GM23338 (cell line): ENCODE measurements at regions not wholly inside any gene's neighbourhood (a gene's known extent, or its start where the extent isn't known, plus 50 kb on each side); places are given as distances from the start of the nearest gene placed in this dataset.

Experiments used
- ATAC-seq: fragments of 200-7000 bp; cut with Tn5 transposase; 3 replicates; pipeline ENCODE4 v1.9.1; 2020
- DNase-seq: peaks from one replicate; pipeline ENCODE4 v3.0.0-alpha.2; 2015; ENCODE audit warnings: low spot score
- H2AFZ ChIP-seq: fragments of 200-600 bp; sonication (generic); 2 replicates; pipeline ENCODE4 v1.8.0; 2016; ENCODE audit warnings: antibody characterized with exemption, mild to moderate bottlenecking, moderate library complexity
- H3F3A ChIP-seq: fragments of 200-600 bp; sonication (generic); replicated peaks from 2 replicates; pipeline ENCODE4 v1.8.0; 2017; ENCODE audit warnings: antibody characterized with exemption, mixed run types, low read depth
- H3K27ac ChIP-seq: fragments of 200-600 bp; sonication (generic); 2 replicates; pipeline ENCODE4 v1.6.1; 2016; ENCODE audit warnings: low read depth
- H3K27me3 ChIP-seq: fragments of 200-600 bp; sonication (generic); 2 replicates; pipeline ENCODE4 v1.8.0; 2016; ENCODE audit warnings: mild to moderate bottlenecking, mixed run types, moderate library complexity; ENCODE audit not compliant: insufficient read depth
- H3K36me3 ChIP-seq: fragments of 200-600 bp; sonication (generic); 2 replicates; pipeline ENCODE4 v1.8.0; 2016; ENCODE audit warnings: mild to moderate bottlenecking; ENCODE audit not compliant: insufficient read depth
- H3K4me1 ChIP-seq: fragments of 200-600 bp; sonication (generic); 2 replicates; pipeline ENCODE4 v1.8.0; 2016; ENCODE audit warnings: mild to moderate bottlenecking, moderate library complexity; ENCODE audit not compliant: insufficient read depth
- H3K4me2 ChIP-seq: fragments of 200-600 bp; sonication (generic); 2 replicates; pipeline ENCODE4 v1.7.1; 2017; ENCODE audit warnings: mixed run types
- H3K4me3 ChIP-seq: fragments of 200-600 bp; sonication (generic); 2 replicates; pipeline ENCODE4 v1.6.1; 2016; ENCODE audit warnings: mixed run types
- H3K79me2 ChIP-seq: fragments of 200-600 bp; sonication (generic); replicated peaks from 2 replicates; pipeline ENCODE4 v1.8.0; 2017; ENCODE audit warnings: mild to moderate bottlenecking; ENCODE audit not compliant: insufficient read depth
- H3K9me2 ChIP-seq: fragments of 200-600 bp; sonication (generic); 2 replicates; pipeline ENCODE4 v1.8.0; 2017; ENCODE audit not compliant: insufficient read depth
- H4K20me1 ChIP-seq: fragments of 200-600 bp; sonication (generic); replicated peaks from 2 replicates; pipeline ENCODE4 v1.8.0; 2017; ENCODE audit warnings: mild to moderate bottlenecking; ENCODE audit not compliant: insufficient read depth
- H3K27ac Mint-ChIP-seq: 2 replicates; pipeline ENCODE4 v1.8.0; 2020; ENCODE audit warnings: inconsistent platforms, mild to moderate bottlenecking, moderate library complexity, mixed read lengths
- H3K27me3 Mint-ChIP-seq: 3 replicates; pipeline ENCODE4 v1.8.0; 2022; ENCODE audit warnings: low read depth, mild to moderate bottlenecking, moderate library complexity, mixed read lengths, inconsistent platforms; ENCODE audit not compliant: insufficient read depth, poor library complexity
- H3K36me3 Mint-ChIP-seq: 3 replicates; pipeline ENCODE4 v1.8.0; 2021; ENCODE audit warnings: low read depth, mild to moderate bottlenecking, inconsistent platforms, moderate library complexity, mixed read lengths
- H3K4me1 Mint-ChIP-seq: 3 replicates; pipeline ENCODE4 v1.8.0; 2020; ENCODE audit warnings: mild to moderate bottlenecking, inconsistent platforms, mixed read lengths
- H3K4me3 Mint-ChIP-seq: 3 replicates; pipeline ENCODE4 v1.8.0; 2021; ENCODE audit warnings: moderate library complexity, mild to moderate bottlenecking, inconsistent platforms, mixed read lengths
- H3K9me3 Mint-ChIP-seq: 3 replicates; pipeline ENCODE4 v1.8.0; 2020; ENCODE audit warnings: moderate library complexity, mild to moderate bottlenecking, inconsistent platforms, mixed read lengths
- EZH2 ChIP-seq: fragments of 200-600 bp; sonication (generic); IDR thresholded peaks from one replicate; pipeline ENCODE4 v1.8.0; 2017; ENCODE audit warnings: antibody characterized with exemption, mild to moderate bottlenecking, low read depth; ENCODE audit not compliant: unreplicated experiment
- EZH2phosphoT487 ChIP-seq: fragments of 200-600 bp; sonication (generic); IDR thresholded peaks from one replicate; pipeline ENCODE4 v1.8.1; 2018; ENCODE audit warnings: antibody characterized with exemption; ENCODE audit not compliant: unreplicated experiment
- JUNB ChIP-seq: IDR thresholded peaks from one replicate; pipeline ENCODE4 v1.6.1; 2016; ENCODE audit warnings: antibody characterized with exemption; ENCODE audit not compliant: unreplicated experiment
- NANOG ChIP-seq: IDR thresholded peaks from 2 replicates; pipeline ENCODE4 v1.6.1; 2016; ENCODE audit warnings: antibody characterized with exemption, borderline replicate concordance
- POLR2AphosphoS5 ChIP-seq: IDR thresholded peaks from 2 replicates; pipeline ENCODE4 v1.6.1; 2016; ENCODE audit warnings: antibody characterized with exemption, low read depth
- REST ChIP-seq: IDR thresholded peaks from one replicate; pipeline ENCODE4 v1.6.1; 2018; ENCODE audit warnings: antibody characterized with exemption; ENCODE audit not compliant: unreplicated experiment
- STAT1 ChIP-seq: IDR thresholded peaks from one replicate; pipeline ENCODE4 v1.6.1; 2016; ENCODE audit warnings: antibody characterized with exemption; ENCODE audit not compliant: unreplicated experiment
- ZNF114 ChIP-seq: fragments of 250-450 bp; sonication (Bioruptor Pico); IDR thresholded peaks from 2 replicates; pipeline ENCODE4 v1.5.0; 2020; ENCODE audit warnings: mild to moderate bottlenecking, moderate library complexity
- ZNF331 ChIP-seq: fragments of 250-450 bp; sonication (Bioruptor Pico); IDR thresholded peaks from 2 replicates; pipeline ENCODE4 v1.5.0; 2020; ENCODE audit warnings: low read depth, mild to moderate bottlenecking, moderate library complexity
- ZNF462 ChIP-seq: fragments of 250-450 bp; sonication (Bioruptor Pico); IDR thresholded peaks from 2 replicates; pipeline ENCODE4 v1.5.0; 2020; ENCODE audit warnings: mild to moderate bottlenecking, moderate library complexity

DNA sequence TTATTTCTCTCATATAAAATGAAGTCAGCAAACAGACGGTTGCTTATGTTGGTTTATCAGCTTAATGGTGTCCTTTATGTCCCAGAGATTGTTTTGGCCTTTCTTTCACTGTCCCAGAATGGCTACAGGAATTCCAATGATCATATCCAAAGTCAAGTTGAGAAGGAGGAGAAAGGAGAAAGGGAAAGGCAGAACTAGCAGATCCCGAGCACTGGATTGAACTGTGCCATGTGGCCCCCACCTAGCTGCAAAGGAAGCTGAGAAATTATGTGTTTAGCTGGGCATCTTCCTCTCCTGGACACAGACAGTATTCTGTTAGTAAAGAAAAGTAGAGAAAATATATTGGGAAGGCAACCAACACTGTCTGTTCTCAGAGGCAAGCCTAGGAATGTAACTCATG, 90.7 kb upstream of the ANO4 start (continued):
- no peak for TF ChIP-seq ZNF462
- no peak for TF ChIP-seq EZH2phosphoT487
- no peak for TF ChIP-seq REST
- no peak for TF ChIP-seq JUNB
- TF ChIP-seq ZNF331 (CRISPR knock-in tag): no peak
- TF ChIP-seq STAT1: no peak

DNA sequence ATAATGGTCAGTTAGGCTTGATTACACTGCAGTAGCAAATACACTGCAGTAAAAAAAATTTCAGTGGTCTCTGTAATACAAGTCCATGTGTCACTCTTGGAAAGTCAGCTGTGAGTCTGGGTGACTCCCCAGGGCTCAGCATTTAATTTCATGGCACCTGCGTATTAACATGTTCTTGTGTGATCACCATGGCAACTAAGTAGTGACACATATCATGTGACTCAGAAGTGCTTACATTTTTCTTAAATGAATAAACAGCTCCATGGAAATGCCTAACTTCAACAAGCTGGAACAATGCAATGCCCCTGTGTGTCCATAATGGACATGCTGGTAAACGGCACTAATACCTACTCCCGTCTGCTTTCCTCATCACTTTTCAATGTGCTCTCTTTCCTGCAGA, 88.5 kb upstream of the ANO4 start:
- H3K9me2 ChIP-seq: no peaks in the 10 kb centered on the region
- H3F3A ChIP-seq: no peaks in the 10 kb centered on the region
- peaks cover 12% of the 10 kb centered on the region for H3K4me1 ChIP-seq
- no peaks in the 10 kb centered on the region; the same call in 2 of the 3 replicates for H3K9me3 Mint-ChIP-seq
- H3K36me3 Mint-ChIP-seq: no peaks in the 10 kb centered on the region
- no peaks in the 10 kb centered on the region for H3K36me3 ChIP-seq
- ATAC-seq (no peak), DNase-seq (no peak)
- H3K27me3 Mint-ChIP-seq: no peaks in the 10 kb centered on the region
- no peak overlapping the region for H3K27ac Mint-ChIP-seq
- no peaks in the 10 kb centered on the region for H3K27me3 ChIP-seq
- peaks cover 11% of the 10 kb centered on the region; the same call in 2 of the 3 replicates for H3K4me1 Mint-ChIP-seq
- H3K27ac ChIP-seq: no peak overlapping the region
- H3K4me3 Mint-ChIP-seq: no peak overlapping the region
- H2AFZ ChIP-seq: no peak overlapping the region
- H4K20me1 ChIP-seq: no peaks in the 10 kb centered on the region
- H3K79me2 ChIP-seq: no peaks in the 10 kb centered on the region
- no peak overlapping the region for H3K4me2 ChIP-seq
- H3K4me3 ChIP-seq: no peak overlapping the region
- TF ChIP-seq NANOG: no peak
- no peak for TF ChIP-seq POLR2AphosphoS5
- no peak for TF ChIP-seq ZNF331 (CRISPR knock-in tag)
- no peak for TF ChIP-seq STAT1
- no peak for TF ChIP-seq ZNF114
- no peak for TF ChIP-seq REST
- TF ChIP-seq EZH2: no peak
- TF ChIP-seq JUNB: no peak
